H1 (cell line): ENCODE measurements at regions not wholly inside any gene's neighbourhood (a gene's known extent, or its start where the extent isn't known, plus 50 kb on each side); places are given as distances from the start of the nearest gene placed in this dataset.

Experiments
- CTCF ChIA-PET: fragments of 300-600 bp; sonication (Branson Sonifier 250); formaldehyde crosslinking; loops from one replicate; lab custom pipeline; 2021; ENCODE audit not compliant: partially characterized antibody; lab: Charles Lee
- POLR2A ChIA-PET: fragments of 300-600 bp; sonication (Branson Sonifier 250); formaldehyde crosslinking; loops from one replicate; lab custom pipeline; 2021; ENCODE audit warnings: inconsistent platforms; ENCODE audit not compliant: partially characterized antibody; lab: Charles Lee
- DNase-seq, 2 experiments: peaks; one replicate each; pipeline versions ENCODE4 v3.0.0 to v3.0.0-alpha.2; 2010 to 2022; ENCODE audit warnings: low spot score in 2 of 2, low read depth in 1 of 2, mixed read lengths in 1 of 2
- FAIRE-seq: peaks from 2 replicates; lab custom pipeline; 2011; peaks lifted over from hg19 to GRCh38; lab: Jason Lieb, UNC
- H2AFZ ChIP-seq: 2 replicates; pipeline ENCODE4 v1.8.1; 2012; ENCODE audit warnings: low read length, inconsistent platforms
- H2AK5ac ChIP-seq: 2 replicates; pipeline ENCODE4 v1.6.1; 2013; ENCODE audit warnings: low read depth, low read length
- H2BK120ac ChIP-seq: replicated peaks from 2 replicates; pipeline ENCODE3; 2013; ENCODE audit warnings: low read depth, low read length, inconsistent platforms
- H2BK12ac ChIP-seq: 2 replicates; pipeline ENCODE4 v1.6.1; 2013; ENCODE audit warnings: low read depth, low read length
- H2BK15ac ChIP-seq: 2 replicates; pipeline ENCODE4 v1.6.1; 2013; ENCODE audit warnings: low read length
- H2BK20ac ChIP-seq: 2 replicates; pipeline ENCODE4 v1.6.1; 2013; ENCODE audit warnings: low read length
- H2BK5ac ChIP-seq: 2 replicates; pipeline ENCODE4 v1.6.1; 2013; ENCODE audit warnings: low read depth, low read length
- H3K14ac ChIP-seq: 2 replicates; pipeline ENCODE4 v1.6.1; 2013; ENCODE audit warnings: inconsistent platforms; ENCODE audit not compliant: insufficient read length
- H3K18ac ChIP-seq: 2 replicates; pipeline ENCODE4 v1.6.1; 2013; ENCODE audit warnings: low read length; ENCODE audit errors: extremely low read depth
- H3K23ac ChIP-seq: 2 replicates; pipeline ENCODE4 v1.6.1; 2013; ENCODE audit warnings: inconsistent platforms; ENCODE audit not compliant: insufficient read length
- H3K23me2 ChIP-seq: 2 replicates; pipeline ENCODE4 v1.6.1; 2013; ENCODE audit warnings: low read depth, low read length
- H3K27ac ChIP-seq: 2 replicates; pipeline ENCODE4 v1.6.1; 2011; ENCODE audit warnings: low read depth, low read length, inconsistent platforms
- H3K27me3 ChIP-seq, 4 experiments: replicated peaks in 1 of 4; 1 replicate in 1 of 4; 2 replicates in 3 of 4; pipeline versions ENCODE4 v1.6.1 to v1.8.1; 2011 to 2013; ENCODE audit warnings: low read length in 3 of 4, mild to moderate bottlenecking in 3 of 4, inconsistent platforms in 2 of 4, mixed read lengths in 2 of 4, moderate library complexity in 1 of 4; ENCODE audit not compliant: control insufficient read depth in 3 of 4, insufficient read depth in 3 of 4; ENCODE audit errors: extremely low read depth in 1 of 4
- H3K36me3 ChIP-seq, 4 experiments: 2 replicates each; pipeline versions ENCODE4 v1.6.1 to v1.8.1; 2011 to 2013; ENCODE audit warnings: mild to moderate bottlenecking in 4 of 4, low read length in 3 of 4, moderate library complexity in 2 of 4, control low read depth in 1 of 4, inconsistent platforms in 1 of 4; ENCODE audit not compliant: insufficient read depth in 4 of 4, control insufficient read depth in 2 of 4
- H3K4ac ChIP-seq: replicated peaks from 2 replicates; pipeline ENCODE3; 2013; ENCODE audit warnings: low read length, low read depth, mixed read lengths, inconsistent platforms; ENCODE audit not compliant: insufficient read length
- H3K4me1 ChIP-seq, 4 experiments: replicated peaks in 1 of 4; 1 replicate in 1 of 4; 2 replicates in 3 of 4; pipeline versions ENCODE4 v1.6.1 to v1.8.1; 2011 to 2013; ENCODE audit warnings: low read length in 3 of 4, inconsistent platforms in 2 of 4, mixed read lengths in 1 of 4; ENCODE audit not compliant: insufficient read depth in 4 of 4, control insufficient read depth in 3 of 4
- H3K4me2 ChIP-seq, 2 experiments: 2 replicates each; pipeline versions ENCODE4 v1.6.1 to v1.8.1; 2011 to 2013; ENCODE audit warnings: low read depth in 2 of 2, low read length in 2 of 2, control low read depth in 1 of 2, inconsistent platforms in 1 of 2, mild to moderate bottlenecking in 1 of 2; ENCODE audit not compliant: insufficient read depth in 1 of 2
- H3K4me3 ChIP-seq, 4 experiments: fragments of 200-600, 300-600 bp in 1 of 4; sonication (generic), shearing (Covaris generic), sonication (Bioruptor Twin) in 1 of 4; 2 replicates each; pipeline versions ENCODE4 v1.5.1 to v1.8.1; 2011 to 2016; ENCODE audit warnings: low read length in 4 of 4, low read depth in 3 of 4, control low read depth in 2 of 4, inconsistent platforms in 2 of 4, mild to moderate bottlenecking in 2 of 4, mixed read lengths in 1 of 4, moderate library complexity in 1 of 4; ENCODE audit not compliant: insufficient read depth in 2 of 4; ENCODE audit errors: extremely low read depth in 1 of 4
- H3K56ac ChIP-seq: replicated peaks from 2 replicates; pipeline ENCODE3; 2013; ENCODE audit warnings: low read depth, mild to moderate bottlenecking, mixed read lengths, low read length, inconsistent platforms; ENCODE audit not compliant: insufficient read length
- H3K79me1 ChIP-seq: 2 replicates; pipeline ENCODE4 v1.6.1; 2013; ENCODE audit warnings: low read depth, low read length, control low read depth
- H3K79me2 ChIP-seq, 2 experiments: 2 replicates each; pipeline versions ENCODE4 v1.6.1 to v1.8.1; 2012 to 2013; ENCODE audit warnings: low read length in 2 of 2, mild to moderate bottlenecking in 2 of 2, inconsistent platforms in 1 of 2; ENCODE audit not compliant: insufficient read depth in 2 of 2, control insufficient read depth in 1 of 2
- H3K9ac ChIP-seq, 4 experiments: replicated peaks in 1 of 4; 1 replicate in 1 of 4; 2 replicates in 3 of 4; pipeline versions ENCODE4 v1.6.1 to v1.8.1; 2011 to 2013; ENCODE audit warnings: low read depth in 3 of 4, low read length in 3 of 4, control low read depth in 2 of 4, mild to moderate bottlenecking in 2 of 4, moderate library complexity in 2 of 4, inconsistent platforms in 1 of 4; ENCODE audit errors: extremely low read depth in 1 of 4
- H3K9me3 ChIP-seq, 2 experiments: 2 replicates each; pipeline versions ENCODE4 v1.6.1 to v1.8.1; 2012 to 2013; ENCODE audit warnings: mild to moderate bottlenecking in 2 of 2, moderate library complexity in 2 of 2, control low read depth in 1 of 2, inconsistent platforms in 1 of 2, low read depth in 1 of 2, low read length in 1 of 2, mixed read lengths in 1 of 2; ENCODE audit not compliant: insufficient read depth in 2 of 2
- H4K20me1 ChIP-seq, 2 experiments: replicated peaks in 1 of 2; 2 replicates each; pipeline versions ENCODE3 to v1.8.1; 2011 to 2013; ENCODE audit warnings: inconsistent platforms in 2 of 2, low read length in 2 of 2, mild to moderate bottlenecking in 1 of 2; ENCODE audit not compliant: insufficient read depth in 2 of 2, control insufficient read depth in 1 of 2
- H4K5ac ChIP-seq: 2 replicates; pipeline ENCODE4 v1.6.1; 2013; ENCODE audit warnings: low read length, low read depth, mixed read lengths, inconsistent platforms; ENCODE audit not compliant: insufficient read length
- H4K8ac ChIP-seq: 2 replicates; pipeline ENCODE4 v1.8.0; 2013; ENCODE audit warnings: mild to moderate bottlenecking, moderate library complexity, low read length, inconsistent platforms; ENCODE audit not compliant: insufficient read depth; ENCODE audit errors: extremely low read depth
- H4K91ac ChIP-seq: replicated peaks from 2 replicates; pipeline ENCODE3; 2013; ENCODE audit warnings: low read length, mixed read lengths, inconsistent platforms; ENCODE audit not compliant: insufficient read length
- ATF2 ChIP-seq: IDR thresholded peaks from 2 replicates; pipeline ENCODE4 v1.6.1; 2012; ENCODE audit warnings: low read length, inconsistent platforms
- CEBPB ChIP-seq: IDR thresholded peaks from 2 replicates; pipeline ENCODE4 v1.6.1; 2012; ENCODE audit warnings: low read depth, low read length
- KDM1A ChIP-seq: fragments of 200-600, 300-600 bp; sonication (generic); IDR thresholded peaks from 2 replicates; pipeline ENCODE4 v1.7.1; 2016; ENCODE audit warnings: mild to moderate bottlenecking, low read length, borderline replicate concordance
- POLR2A ChIP-seq, 2 experiments: IDR thresholded peaks; 1 replicate in 1 of 2; 2 replicates in 1 of 2; pipeline ENCODE4 v1.6.1; 2011; ENCODE audit warnings: low read depth in 2 of 2, low read length in 2 of 2, mild to moderate bottlenecking in 2 of 2; ENCODE audit errors: control extremely low read depth in 1 of 2
- POLR2AphosphoS5 ChIP-seq: IDR thresholded peaks from 2 replicates; pipeline ENCODE4 v1.6.1; 2011; ENCODE audit warnings: low read depth, low read length
- POU5F1 ChIP-seq: IDR thresholded peaks from 2 replicates; pipeline ENCODE4 v1.6.1; 2011; ENCODE audit warnings: low read depth, mild to moderate bottlenecking, low read length, moderate library complexity
- RBBP5 ChIP-seq: IDR thresholded peaks from 2 replicates; pipeline ENCODE4 v1.7.1; 2012; ENCODE audit warnings: low read depth, mild to moderate bottlenecking, inconsistent platforms, low read length, moderate library complexity, borderline replicate concordance
- SIX5 ChIP-seq: IDR thresholded peaks from 2 replicates; pipeline ENCODE4 v1.6.1; 2011; ENCODE audit warnings: mild to moderate bottlenecking, low read depth, low read length
- WGBS, 2 experiments: shearing (Covaris generic) in 1 of 2; methylation state at CpG; one replicate each; pipeline versions ENCODE4 v1.1.6 to v1.1.7; 2013 to 2015; ENCODE audit warnings: low lambda C conversion rate in 2 of 2, mixed read lengths in 2 of 2, inconsistent platforms in 1 of 2, low coverage in 1 of 2, missing lambda C conversion rate in 1 of 2; ENCODE audit not compliant: insufficient replicate concordance in 2 of 2, insufficient coverage in 1 of 2, insufficient read length in 1 of 2; ENCODE audit errors: extremely low coverage in 1 of 2, missing lambda C conversion rate in 1 of 2; 5-methylcytosine and 5-hydroxymethylcytosine counted together

GRCh38 chr2:205930209-205930608 is 155.8 kb downstream of the INO80D start:
- Histone ChIP-seq H2BK120ac (no peak overlapping the region), H3K36me3 (no peaks in the 10 kb centered on the region), H3K4me1 (peaks cover 0 to 11% (median 2%) of the 10 kb centered on the region in 4 experiments; a peak in 4 of 7 replicates), H3K56ac (no peak overlapping the region), H3K27me3 (peaks cover 0 to 18% (median 10%) of the 10 kb centered on the region in 4 experiments; a peak in 5 of 7 replicates), H3K18ac (no peak overlapping the region), H3K4me3 (no peak overlapping the region), H2BK20ac (no peak overlapping the region), H3K79me2 (no peaks in the 10 kb centered on the region), H2BK15ac (no peak overlapping the region), H2BK12ac (no peak overlapping the region), H2BK5ac (no peak overlapping the region), H3K23ac (no peak overlapping the region), H3K79me1 (no peaks in the 10 kb centered on the region), H3K14ac (no peak overlapping the region), H3K4me2 (no peak overlapping the region), H2AFZ (no peak overlapping the region), H3K9ac (no peak overlapping the region), H2AK5ac (no peak overlapping the region), H3K23me2 (no peaks in the 10 kb centered on the region; the same call in 1 of the 2 replicates), H3K4ac (no peak overlapping the region), H3K9me3 (no peaks in the 10 kb centered on the region), H4K91ac (no peak overlapping the region), H3K27ac (no peak overlapping the region), H4K20me1 (no peaks in the 10 kb centered on the region), H4K5ac (no peak overlapping the region), H4K8ac (no peak overlapping the region)
- 0 out of 2 replicates have a peak, but pooled peaks have one; percentile 54 for TF ChIP-seq POU5F1
- TF ChIP-seq ATF2 = 0 out of 2 replicates have a peak, but pooled peaks have one; percentile 22
- no peak for TF ChIP-seq POLR2AphosphoS5
- TF ChIP-seq POLR2A (IDR thresholded peaks at IDR 0.05; ENCODE audit: control extremely low read depth in 1 of 2, low read depth in 2 of 2, low read length in 2 of 2) = no peak
- TF ChIP-seq CEBPB = no peak
- no peak for TF ChIP-seq KDM1A
- no peak for TF ChIP-seq RBBP5
- no peak for TF ChIP-seq SIX5
- CTCF ChIA-PET = interaction anchor here (0.6 to 9.0 kb wide), 11 partner anchors 9 to 157 kb away, joined by 3 to 136 read pairs (median 3); no protein-coding TSS in a partner anchor
- WGBS, 2 experiments = 59% methylated on average over 4 of the region's 4 CpGs; no CpG with 5 or more reads in 1 of the 2 experiments
- FAIRE-seq (peak; percentile 19), DNase-seq (no peak)
- POLR2A ChIA-PET = interaction anchor here (0.6 kb wide), 1 partner anchor 36 kb away, joined by 3 read pairs; no protein-coding TSS in a partner anchor
